ENCODE measurements at regions not wholly inside any gene's neighbourhood (a gene's known extent, or its start where the extent isn't known, plus 50 kb on each side); places are given as distances from the start of the nearest gene placed in this dataset.

DNA sequence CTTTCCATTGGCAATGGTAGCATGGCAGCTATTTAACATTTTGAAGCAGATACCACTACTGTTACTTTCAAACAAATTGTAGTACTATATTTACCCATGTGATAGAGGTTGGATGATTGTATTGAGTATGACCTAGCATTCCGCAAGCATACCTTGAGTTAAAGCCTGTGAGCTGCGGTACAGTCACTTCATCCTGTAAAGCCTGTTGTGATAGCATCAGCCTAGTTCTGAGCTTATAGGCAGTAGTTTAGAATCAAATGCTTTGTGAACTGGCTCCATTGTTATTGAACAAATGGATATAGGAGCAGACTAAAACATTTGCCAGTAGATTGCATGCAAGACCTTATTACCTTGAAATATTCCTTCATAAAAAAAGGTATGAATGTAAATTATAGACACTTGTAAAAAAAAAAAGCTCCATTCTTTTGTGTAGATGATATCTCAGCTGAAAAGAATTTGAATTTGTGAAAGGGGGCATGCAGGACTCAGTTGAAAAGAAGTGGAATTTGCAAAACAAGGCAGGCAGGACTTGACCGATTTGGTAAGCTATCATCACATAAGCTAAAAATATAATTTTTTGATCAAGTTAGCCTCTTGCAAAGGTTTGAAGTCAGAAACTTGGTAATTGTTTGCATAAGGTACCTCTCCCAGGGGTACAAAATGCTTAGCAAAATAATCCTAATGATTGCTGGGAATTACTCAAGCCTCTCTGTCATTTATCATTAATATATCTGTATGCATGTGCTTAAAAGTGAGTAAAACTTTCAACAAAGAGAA, 138.5 kb upstream of the ITGA4 start:
- Histone ChIP-seq H3K27ac (ENCODE audit: low read depth, low read length) (no peak overlapping the region), H3K27me3 (ENCODE audit: control insufficient read depth in 3 of 3, insufficient read depth in 3 of 3, low read length in 3 of 3) (no peaks in the 10 kb centered on the region), H3K36me3 (ENCODE audit: control insufficient read depth in 3 of 3, insufficient read depth in 3 of 3, low read length in 3 of 3) (no peaks in the 10 kb centered on the region)

DNA sequence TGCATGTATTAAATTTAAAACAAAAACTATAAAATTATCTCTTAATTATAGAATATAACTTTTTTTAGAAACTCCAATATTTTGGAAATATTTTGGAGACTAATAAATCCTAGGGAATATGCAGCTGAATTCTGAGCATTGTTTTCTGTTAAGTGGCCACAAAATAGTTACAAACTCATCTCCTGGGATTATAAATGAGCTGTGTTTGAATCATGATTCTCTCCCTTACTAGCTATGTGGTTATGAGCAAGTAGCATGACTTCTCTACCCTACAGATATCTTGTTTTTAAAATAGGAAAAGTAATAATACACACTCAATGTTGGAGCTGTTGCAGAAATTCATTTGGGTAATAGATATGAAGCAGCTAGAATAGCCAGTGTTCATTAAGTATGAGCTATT, 137.9 kb upstream of the ITGA4 start:
- no peaks in the 10 kb centered on the region for H3K36me3 ChIP-seq (ENCODE audit: control insufficient read depth in 3 of 3, insufficient read depth in 3 of 3, low read length in 3 of 3)
- H3K9ac ChIP-seq (ENCODE audit: low read depth in 1 of 3, low read length in 3 of 3): no peak overlapping the region
- no peaks in the 10 kb centered on the region for H3K9me3 ChIP-seq (ENCODE audit: control insufficient read depth in 3 of 3, low read length in 3 of 3)
- no peak overlapping the region for H3K27ac ChIP-seq (ENCODE audit: low read depth, low read length)
- H3K27me3 ChIP-seq (ENCODE audit: control insufficient read depth in 3 of 3, insufficient read depth in 3 of 3, low read length in 3 of 3): no peaks in the 10 kb centered on the region
- H3K4me1 ChIP-seq (ENCODE audit: control insufficient read depth in 3 of 3, insufficient read depth in 3 of 3, low read length in 3 of 3): no peaks in the 10 kb centered on the region
- no peak overlapping the region for H3K4me3 ChIP-seq (ENCODE audit: low read length in 3 of 3)

More for the DNA sequence above, 138.5 kb upstream of the ITGA4 start:
- H3K9ac ChIP-seq (ENCODE audit: low read depth in 1 of 3, low read length in 3 of 3): no peak overlapping the region
- H3K4me1 ChIP-seq (ENCODE audit: control insufficient read depth in 3 of 3, insufficient read depth in 3 of 3, low read length in 3 of 3): no peaks in the 10 kb centered on the region
- no peak overlapping the region for H3K4me3 ChIP-seq (ENCODE audit: low read length in 3 of 3)
- H3K9me3 ChIP-seq (ENCODE audit: control insufficient read depth in 3 of 3, low read length in 3 of 3): no peaks in the 10 kb centered on the region

DNA sequence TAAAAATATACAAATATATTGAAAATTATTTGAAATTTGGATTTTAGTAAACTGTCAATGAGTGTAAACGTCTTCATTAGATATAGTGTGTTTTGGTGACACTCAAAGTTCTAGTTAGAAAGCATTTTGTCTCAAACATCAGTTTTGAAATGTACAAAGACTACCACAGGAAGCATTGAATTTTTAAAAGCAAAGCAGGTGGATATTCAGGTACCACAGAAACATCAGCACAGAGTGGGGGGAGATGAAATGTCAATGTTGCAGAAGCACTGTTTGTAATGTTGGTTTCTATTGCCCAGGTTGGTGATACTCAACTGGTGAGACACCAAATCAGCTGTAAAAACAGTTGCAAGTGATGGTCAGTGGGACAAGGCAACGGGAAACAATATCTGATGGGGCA, 136.5 kb upstream of the ITGA4 start:
- Histone ChIP-seq H3K27me3 (ENCODE audit: control insufficient read depth in 3 of 3, insufficient read depth in 3 of 3, low read length in 3 of 3) (no peaks in the 10 kb centered on the region), H3K9ac (ENCODE audit: low read depth in 1 of 3, low read length in 3 of 3) (no peak overlapping the region), H3K4me3 (ENCODE audit: low read length in 3 of 3) (no peak overlapping the region), H3K4me1 (ENCODE audit: control insufficient read depth in 3 of 3, insufficient read depth in 3 of 3, low read length in 3 of 3) (no peaks in the 10 kb centered on the region), H3K36me3 (ENCODE audit: control insufficient read depth in 3 of 3, insufficient read depth in 3 of 3, low read length in 3 of 3) (no peaks in the 10 kb centered on the region), H3K27ac (ENCODE audit: low read depth, low read length) (no peak overlapping the region), H3K9me3 (ENCODE audit: control insufficient read depth in 3 of 3, low read length in 3 of 3) (no peaks in the 10 kb centered on the region)

DNA sequence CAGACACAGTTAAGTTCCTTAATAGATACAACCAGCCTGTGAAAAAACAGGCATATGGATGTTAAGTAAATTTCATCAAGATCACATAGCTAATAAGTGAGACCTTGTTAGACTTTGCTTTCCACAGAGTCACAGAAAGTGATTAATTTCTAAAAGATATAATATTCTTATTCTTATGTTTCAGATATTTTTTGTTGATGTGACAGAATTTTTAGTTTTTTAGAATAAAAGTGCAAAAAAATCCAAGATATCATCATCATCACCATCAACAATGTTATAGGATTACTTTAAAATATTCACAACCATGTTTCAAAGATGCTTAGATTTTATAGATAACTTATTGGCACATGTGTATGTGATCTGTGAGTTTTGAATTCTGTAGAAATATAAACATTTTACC, 132.3 kb upstream of the ITGA4 start:
- H3K27me3 ChIP-seq (ENCODE audit: control insufficient read depth in 3 of 3, insufficient read depth in 3 of 3, low read length in 3 of 3): no peaks in the 10 kb centered on the region
- H3K27ac ChIP-seq (ENCODE audit: low read depth, low read length): no peak overlapping the region
- no peak overlapping the region for H3K4me3 ChIP-seq (ENCODE audit: low read length in 3 of 3)
- no peaks in the 10 kb centered on the region for H3K9me3 ChIP-seq (ENCODE audit: control insufficient read depth in 3 of 3, low read length in 3 of 3)
- no peak overlapping the region for H3K9ac ChIP-seq (ENCODE audit: low read depth in 1 of 3, low read length in 3 of 3)
- no peaks in the 10 kb centered on the region for H3K36me3 ChIP-seq (ENCODE audit: control insufficient read depth in 3 of 3, insufficient read depth in 3 of 3, low read length in 3 of 3)
- H3K4me1 ChIP-seq (ENCODE audit: control insufficient read depth in 3 of 3, insufficient read depth in 3 of 3, low read length in 3 of 3): no peaks in the 10 kb centered on the region

DNA sequence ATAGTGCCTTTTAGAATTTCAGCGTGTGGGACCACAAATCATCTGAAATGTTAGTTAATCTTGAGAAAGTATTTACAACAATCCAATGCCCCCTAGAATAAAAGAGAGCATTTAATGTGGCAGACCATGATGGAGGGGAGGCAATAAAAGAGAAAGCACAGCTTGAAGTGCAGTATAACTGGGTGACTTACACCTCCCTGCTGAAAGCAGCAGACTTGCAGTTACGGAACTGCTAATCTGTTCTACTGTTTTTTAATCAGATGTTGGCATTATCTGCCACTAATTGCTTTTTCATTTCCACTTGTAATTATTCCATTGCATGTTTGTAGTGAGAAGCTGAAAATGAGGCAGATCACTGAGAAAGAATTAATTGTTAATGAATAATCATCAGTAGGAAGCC, 130.5 kb upstream of the ITGA4 start:
- H3K4me1 ChIP-seq (ENCODE audit: control insufficient read depth in 3 of 3, insufficient read depth in 3 of 3, low read length in 3 of 3): no peaks in the 10 kb centered on the region
- no peaks in the 10 kb centered on the region for H3K27me3 ChIP-seq (ENCODE audit: control insufficient read depth in 3 of 3, insufficient read depth in 3 of 3, low read length in 3 of 3)
- H3K9ac ChIP-seq (ENCODE audit: low read depth in 1 of 3, low read length in 3 of 3): no peak overlapping the region
- H3K36me3 ChIP-seq (ENCODE audit: control insufficient read depth in 3 of 3, insufficient read depth in 3 of 3, low read length in 3 of 3): no peaks in the 10 kb centered on the region
- H3K27ac ChIP-seq (ENCODE audit: low read depth, low read length): no peak overlapping the region
- H3K9me3 ChIP-seq (ENCODE audit: control insufficient read depth in 3 of 3, low read length in 3 of 3): no peaks in the 10 kb centered on the region
- H3K4me3 ChIP-seq (ENCODE audit: low read length in 3 of 3): no peak overlapping the region

DNA sequence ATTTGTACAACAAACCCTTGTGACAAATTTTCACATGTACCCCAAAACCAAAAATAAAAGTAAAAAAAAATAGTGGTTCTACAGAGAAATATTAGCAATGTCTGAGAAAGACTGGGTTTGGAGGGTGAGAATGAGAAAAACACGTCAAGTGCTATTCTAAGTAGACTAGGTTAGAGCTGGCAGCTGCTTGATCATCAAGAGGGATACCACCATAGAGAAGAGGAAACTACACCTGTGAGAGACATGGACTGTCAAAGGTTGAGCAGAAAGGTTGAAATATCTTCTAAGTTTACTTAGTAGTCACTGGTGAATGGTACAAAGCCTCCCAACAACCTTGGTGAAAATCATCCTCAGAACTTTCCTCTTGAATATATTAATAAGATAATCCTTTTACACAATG, 126.9 kb upstream of the ITGA4 start:
- H3K4me1 ChIP-seq (ENCODE audit: control insufficient read depth in 3 of 3, insufficient read depth in 3 of 3, low read length in 3 of 3): no peaks in the 10 kb centered on the region
- H3K36me3 ChIP-seq (ENCODE audit: control insufficient read depth in 3 of 3, insufficient read depth in 3 of 3, low read length in 3 of 3): no peaks in the 10 kb centered on the region
- no peaks in the 10 kb centered on the region for H3K27me3 ChIP-seq (ENCODE audit: control insufficient read depth in 3 of 3, insufficient read depth in 3 of 3, low read length in 3 of 3)
- H3K4me3 ChIP-seq (ENCODE audit: low read length in 3 of 3): no peak overlapping the region
- H3K27ac ChIP-seq (ENCODE audit: low read depth, low read length): no peak overlapping the region
- H3K9ac ChIP-seq (ENCODE audit: low read depth in 1 of 3, low read length in 3 of 3): no peak overlapping the region
- no peaks in the 10 kb centered on the region for H3K9me3 ChIP-seq (ENCODE audit: control insufficient read depth in 3 of 3, low read length in 3 of 3)

DNA sequence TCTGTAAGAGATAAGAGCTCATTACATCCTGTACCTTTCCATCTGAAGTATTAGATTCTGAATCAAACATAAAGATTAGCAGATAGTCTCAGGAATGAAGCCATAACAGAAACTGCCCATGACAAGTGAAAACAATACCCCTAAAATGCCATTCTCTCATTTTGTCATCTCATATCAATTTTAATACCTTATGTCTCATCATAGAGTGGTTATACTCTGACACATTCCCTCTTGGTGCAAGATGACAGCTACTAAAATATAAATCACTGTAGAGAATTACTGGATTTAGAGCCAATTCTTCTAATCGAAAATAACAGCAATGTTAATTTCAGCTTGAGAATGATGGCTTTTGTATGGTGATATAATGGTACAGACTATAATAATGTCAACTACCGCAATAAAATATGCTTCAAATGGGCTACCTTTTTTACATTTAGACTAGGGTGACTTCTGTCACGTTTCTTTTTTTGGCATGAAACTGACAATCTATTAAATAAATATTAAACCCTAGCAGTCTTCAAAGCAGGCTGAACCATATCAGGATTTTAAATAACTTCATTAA, 125.1 kb upstream of the ITGA4 start:
- Histone ChIP-seq H3K36me3 (ENCODE audit: control insufficient read depth in 3 of 3, insufficient read depth in 3 of 3, low read length in 3 of 3) (no peaks in the 10 kb centered on the region), H3K27ac (ENCODE audit: low read depth, low read length) (no peak overlapping the region), H3K4me1 (ENCODE audit: control insufficient read depth in 3 of 3, insufficient read depth in 3 of 3, low read length in 3 of 3) (no peaks in the 10 kb centered on the region), H3K4me3 (ENCODE audit: low read length in 3 of 3) (no peak overlapping the region), H3K27me3 (ENCODE audit: control insufficient read depth in 3 of 3, insufficient read depth in 3 of 3, low read length in 3 of 3) (no peaks in the 10 kb centered on the region), H3K9ac (ENCODE audit: low read depth in 1 of 3, low read length in 3 of 3) (no peak overlapping the region), H3K9me3 (ENCODE audit: control insufficient read depth in 3 of 3, low read length in 3 of 3) (no peaks in the 10 kb centered on the region)

DNA sequence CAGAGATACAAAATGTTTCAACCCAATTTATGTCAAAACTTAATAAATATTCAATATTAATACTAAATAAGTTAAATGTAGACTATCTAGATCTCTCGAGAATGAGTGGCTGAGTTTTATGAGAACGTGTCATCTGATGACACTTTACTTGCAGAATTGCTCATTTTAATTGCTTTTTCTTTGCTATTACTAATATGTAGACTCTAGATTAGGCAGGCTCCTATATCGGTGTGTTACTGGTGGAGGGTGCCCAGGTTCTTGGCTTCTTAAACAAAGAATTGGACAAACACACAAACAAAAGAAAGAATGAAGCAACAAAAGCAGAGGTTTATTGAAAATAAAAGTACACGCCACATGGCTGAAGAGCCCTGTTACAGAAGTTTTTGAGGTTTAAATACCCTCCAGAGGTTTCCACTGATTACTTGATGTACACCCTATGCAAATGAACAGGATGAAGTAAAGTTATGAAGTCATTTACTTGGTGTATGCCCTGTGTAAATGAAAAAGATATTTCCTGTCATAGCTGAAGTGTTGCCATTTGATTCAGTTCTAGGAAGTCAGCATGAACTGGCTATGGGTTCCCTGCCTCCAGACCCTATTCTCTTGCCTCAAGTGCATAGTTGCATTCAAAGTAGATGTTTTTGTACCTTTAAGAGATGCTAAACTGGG, 122.9 kb upstream of the ITGA4 start:
- H3K9me3 ChIP-seq (ENCODE audit: control insufficient read depth in 3 of 3, low read length in 3 of 3): no peaks in the 10 kb centered on the region
- H3K27ac ChIP-seq (ENCODE audit: low read depth, low read length): no peak overlapping the region
- no peaks in the 10 kb centered on the region for H3K27me3 ChIP-seq (ENCODE audit: control insufficient read depth in 3 of 3, insufficient read depth in 3 of 3, low read length in 3 of 3)
- H3K9ac ChIP-seq (ENCODE audit: low read depth in 1 of 3, low read length in 3 of 3): no peak overlapping the region
- no peaks in the 10 kb centered on the region for H3K4me1 ChIP-seq (ENCODE audit: control insufficient read depth in 3 of 3, insufficient read depth in 3 of 3, low read length in 3 of 3)
- no peak overlapping the region for H3K4me3 ChIP-seq (ENCODE audit: low read length in 3 of 3)
- H3K36me3 ChIP-seq (ENCODE audit: control insufficient read depth in 3 of 3, insufficient read depth in 3 of 3, low read length in 3 of 3): no peaks in the 10 kb centered on the region

DNA sequence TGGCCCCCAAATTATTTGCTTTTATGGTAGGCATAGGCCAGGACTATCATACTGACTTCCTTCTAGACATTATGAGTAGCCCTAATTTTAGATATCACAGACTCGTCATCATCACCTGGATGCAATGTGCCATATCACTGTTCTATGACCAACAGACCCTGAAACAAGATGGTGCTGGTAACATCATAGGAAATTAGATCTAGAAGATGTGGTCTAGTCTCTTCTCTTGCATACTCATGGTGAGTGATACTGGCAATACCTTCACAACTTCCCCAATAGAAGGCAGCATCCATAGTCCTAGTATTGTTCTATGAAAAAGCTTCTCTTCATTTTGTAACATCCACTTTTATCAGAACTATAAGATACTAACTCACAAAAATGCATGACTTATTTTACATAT, 116.3 kb upstream of the ITGA4 start:
- H3K27me3 ChIP-seq (ENCODE audit: control insufficient read depth in 3 of 3, insufficient read depth in 3 of 3, low read length in 3 of 3): no peaks in the 10 kb centered on the region
- H3K36me3 ChIP-seq (ENCODE audit: control insufficient read depth in 3 of 3, insufficient read depth in 3 of 3, low read length in 3 of 3): no peaks in the 10 kb centered on the region
- H3K4me3 ChIP-seq (ENCODE audit: low read length in 3 of 3): no peak overlapping the region
- H3K4me1 ChIP-seq (ENCODE audit: control insufficient read depth in 3 of 3, insufficient read depth in 3 of 3, low read length in 3 of 3): no peaks in the 10 kb centered on the region
- no peak overlapping the region for H3K27ac ChIP-seq (ENCODE audit: low read depth, low read length)
- H3K9ac ChIP-seq (ENCODE audit: low read depth in 1 of 3, low read length in 3 of 3): no peak overlapping the region
- H3K9me3 ChIP-seq (ENCODE audit: control insufficient read depth in 3 of 3, low read length in 3 of 3): no peaks in the 10 kb centered on the region

DNA sequence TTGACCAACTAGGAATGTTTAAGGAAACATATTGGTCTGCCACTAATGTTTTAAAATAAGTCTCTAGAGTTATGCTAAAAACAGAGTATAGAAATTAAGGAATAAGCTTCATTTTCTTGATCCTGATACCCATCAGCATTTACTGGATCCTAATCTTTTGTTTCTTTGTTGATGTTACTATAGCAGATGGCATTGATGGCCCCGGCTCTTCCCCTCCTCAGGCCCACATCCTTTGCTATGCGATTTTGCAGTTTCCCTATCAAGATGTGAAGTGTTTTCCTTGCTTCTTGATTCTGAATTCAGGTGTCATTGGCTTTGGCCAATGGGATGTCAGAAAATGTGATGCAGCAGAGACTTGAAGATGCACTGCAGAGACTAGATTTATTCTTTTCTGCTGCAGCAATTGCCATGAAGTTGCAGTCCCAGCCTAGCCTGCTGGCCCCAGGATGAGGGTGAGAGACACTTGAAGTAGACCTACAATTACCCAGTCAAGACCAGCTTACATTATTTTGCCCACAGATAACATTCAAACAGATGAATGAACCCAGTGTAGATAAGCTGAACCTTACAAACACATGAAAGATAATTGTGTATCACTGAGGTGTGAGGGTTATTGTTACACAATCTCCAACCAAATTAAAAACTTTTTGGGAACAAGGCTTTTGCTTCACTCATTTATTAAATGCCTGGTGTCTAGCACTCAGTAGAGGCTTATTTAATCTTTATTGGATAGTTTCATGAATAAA, 115.2 kb upstream of the ITGA4 start:
- no peaks in the 10 kb centered on the region for H3K4me1 ChIP-seq (ENCODE audit: control insufficient read depth in 3 of 3, insufficient read depth in 3 of 3, low read length in 3 of 3)
- H3K9ac ChIP-seq (ENCODE audit: low read depth in 1 of 3, low read length in 3 of 3): no peak overlapping the region

More for the DNA sequence above, 115.2 kb upstream of the ITGA4 start:
- no peaks in the 10 kb centered on the region for H3K27me3 ChIP-seq (ENCODE audit: control insufficient read depth in 3 of 3, insufficient read depth in 3 of 3, low read length in 3 of 3)
- H3K9me3 ChIP-seq (ENCODE audit: control insufficient read depth in 3 of 3, low read length in 3 of 3): no peaks in the 10 kb centered on the region
- no peak overlapping the region for H3K4me3 ChIP-seq (ENCODE audit: low read length in 3 of 3)
- H3K27ac ChIP-seq (ENCODE audit: low read depth, low read length): no peak overlapping the region
- no peaks in the 10 kb centered on the region for H3K36me3 ChIP-seq (ENCODE audit: control insufficient read depth in 3 of 3, insufficient read depth in 3 of 3, low read length in 3 of 3)
